Neuron (in vitro differentiated cells): ENCODE measurements at regions not wholly inside any gene's neighbourhood (a gene's known extent, or its start where the extent isn't known, plus 50 kb on each side); places are given as distances from the start of the nearest gene placed in this dataset.
"Not testable (repeated sequence)": the region's sequence is repeated elsewhere in the genome, so short reads cannot be mapped to it uniquely, and the experiment has no call there.

Source experiments
- H2AFZ ChIP-seq: one replicate; pipeline ENCODE4 v1.6.1; 2013; ENCODE audit warnings: low read depth, mild to moderate bottlenecking, inconsistent platforms, low read length, moderate library complexity
- H3K27me3 ChIP-seq: one replicate; pipeline ENCODE4 v1.6.1; 2013; ENCODE audit warnings: low read length; ENCODE audit not compliant: insufficient read depth
- H3K36me3 ChIP-seq: one replicate; pipeline ENCODE4 v1.6.1; 2013; ENCODE audit warnings: low read length; ENCODE audit not compliant: insufficient read depth
- H3K4me1 ChIP-seq: one replicate; pipeline ENCODE4 v1.6.1; 2013; ENCODE audit warnings: low read length; ENCODE audit not compliant: insufficient read depth
- H3K4me3 ChIP-seq: 2 replicates; pipeline ENCODE4 v1.5.1; 2013; ENCODE audit warnings: mild to moderate bottlenecking, low read length, moderate library complexity
- H3K9me3 ChIP-seq: one replicate; pipeline ENCODE4 v1.6.1; 2013; ENCODE audit warnings: low read length

- Histone ChIP-seq H3K4me1 (no peaks in the 10 kb centered on the region), H3K9me3 (no peaks in the 10 kb centered on the region), H2AFZ (no peak overlapping the region), H3K4me3 (no peak overlapping the region), H3K27me3 (no peaks in the 10 kb centered on the region), H3K36me3 (no peaks in the 10 kb centered on the region)
These were observed 108.5 kb downstream of the KCNK1 start for GRCh38 chr1:233722212-233722979.

GRCh38 chr1:233723387-233723786 is 109.5 kb downstream of the KCNK1 start:
- H2AFZ ChIP-seq = no peak overlapping the region
- H3K4me3 ChIP-seq = no peak overlapping the region
- no peaks in the 10 kb centered on the region for H3K27me3 ChIP-seq
- no peaks in the 10 kb centered on the region for H3K4me1 ChIP-seq
- no peaks in the 10 kb centered on the region for H3K36me3 ChIP-seq
- no peaks in the 10 kb centered on the region for H3K9me3 ChIP-seq

DNA sequence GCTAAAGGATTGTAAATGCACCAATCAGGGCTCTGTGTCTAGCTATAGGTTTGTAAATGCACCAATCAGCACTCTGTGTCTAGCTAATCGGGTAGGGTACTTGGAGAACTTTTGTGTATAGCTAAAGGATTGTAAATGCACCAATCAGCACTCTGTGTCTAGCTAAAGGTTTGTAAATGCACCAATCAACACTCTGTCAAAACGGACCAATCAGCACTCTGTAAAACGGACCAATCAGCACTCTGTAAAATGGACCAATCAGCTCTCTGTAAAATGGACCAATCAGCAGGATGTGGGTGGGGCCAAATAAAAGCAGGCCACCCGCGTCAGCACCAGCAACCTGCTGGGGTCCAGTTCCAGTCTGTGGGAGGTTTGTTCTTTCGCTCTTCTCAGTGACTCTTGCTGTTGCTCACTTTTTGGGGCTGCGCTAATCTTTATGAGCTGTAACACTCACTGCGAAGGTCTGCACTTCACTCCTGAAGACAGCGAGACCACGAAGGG is 110.3 kb downstream of the KCNK1 start:
- not testable (repeated sequence) for H3K4me1 ChIP-seq, H3K27me3 ChIP-seq, H3K9me3 ChIP-seq, H2AFZ ChIP-seq, H3K4me3 ChIP-seq, H3K36me3 ChIP-seq

- Histone ChIP-seq H3K4me3 (no peak overlapping the region), H3K27me3 (no peaks in the 10 kb centered on the region), H3K4me1 (no peaks in the 10 kb centered on the region), H2AFZ (no peak overlapping the region), H3K36me3 (no peaks in the 10 kb centered on the region), H3K9me3 (no peaks in the 10 kb centered on the region)
These were observed 111.5 kb downstream of the KCNK1 start for GRCh38 chr1:233725423-233725822.

GRCh38 chr1:233728721-233729120 is 114.8 kb downstream of the KCNK1 start:
- Histone ChIP-seq H2AFZ (no peak overlapping the region), H3K4me1 (no peaks in the 10 kb centered on the region), H3K27me3 (no peaks in the 10 kb centered on the region), H3K36me3 (no peaks in the 10 kb centered on the region), H3K9me3 (no peaks in the 10 kb centered on the region), H3K4me3 (no peak overlapping the region)

DNA sequence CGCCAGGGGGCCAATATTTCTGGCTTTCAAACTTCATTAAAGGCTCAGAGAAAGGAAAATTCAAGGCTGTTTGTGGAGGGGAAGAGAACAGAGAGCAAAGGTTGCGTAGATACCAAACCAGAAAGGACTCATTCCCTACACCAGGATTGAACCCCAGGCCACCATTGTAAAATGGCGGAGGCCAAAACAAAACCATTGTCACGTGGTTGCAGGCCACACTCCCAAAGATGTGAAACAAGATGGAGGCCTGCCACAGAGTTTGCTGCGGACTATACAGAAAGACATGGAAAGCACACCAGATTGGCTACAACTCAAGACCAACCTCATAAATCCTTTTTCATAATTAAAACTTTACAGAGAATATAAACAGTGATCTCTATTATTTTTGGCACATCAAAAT is 116.5 kb downstream of the KCNK1 start:
- no peaks in the 10 kb centered on the region for H3K36me3 ChIP-seq
- no peaks in the 10 kb centered on the region for H3K27me3 ChIP-seq
- no peak overlapping the region for H3K4me3 ChIP-seq
- peak overlapping the region; percentile 26 for H2AFZ ChIP-seq
- H3K9me3 ChIP-seq = no peaks in the 10 kb centered on the region
- no peaks in the 10 kb centered on the region for H3K4me1 ChIP-seq

- Histone ChIP-seq H3K9me3 (no peaks in the 10 kb centered on the region), H2AFZ (peak overlapping the region; percentile 26), H3K4me1 (no peaks in the 10 kb centered on the region), H3K27me3 (no peaks in the 10 kb centered on the region), H3K4me3 (no peak overlapping the region), H3K36me3 (no peaks in the 10 kb centered on the region)
These were observed 116.9 kb downstream of the KCNK1 start for GRCh38 chr1:233730809-233731208.

DNA sequence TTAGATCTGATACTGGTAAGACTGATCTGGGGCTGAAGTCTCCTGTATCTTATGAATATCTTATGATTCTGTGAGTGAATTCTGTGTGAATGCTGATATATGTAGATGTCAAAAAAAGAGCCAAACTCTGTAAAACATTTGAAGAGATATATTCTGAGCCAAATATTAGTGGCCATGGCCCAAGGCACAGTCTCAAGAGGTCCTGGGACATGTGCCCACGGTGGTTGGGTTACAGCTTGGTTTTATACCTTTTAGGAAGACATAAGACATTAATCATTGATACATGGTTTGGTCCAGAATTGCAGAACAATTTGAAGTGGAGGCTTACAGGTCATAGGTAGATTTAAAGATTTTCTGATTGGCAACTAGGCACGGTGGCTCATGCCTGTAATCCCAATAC is 118.3 kb downstream of the KCNK1 start:
- Histone ChIP-seq H3K9me3 (no peaks in the 10 kb centered on the region), H2AFZ (no peak overlapping the region), H3K36me3 (no peaks in the 10 kb centered on the region), H3K4me1 (no peaks in the 10 kb centered on the region), H3K27me3 (no peaks in the 10 kb centered on the region), H3K4me3 (no peak overlapping the region)

DNA sequence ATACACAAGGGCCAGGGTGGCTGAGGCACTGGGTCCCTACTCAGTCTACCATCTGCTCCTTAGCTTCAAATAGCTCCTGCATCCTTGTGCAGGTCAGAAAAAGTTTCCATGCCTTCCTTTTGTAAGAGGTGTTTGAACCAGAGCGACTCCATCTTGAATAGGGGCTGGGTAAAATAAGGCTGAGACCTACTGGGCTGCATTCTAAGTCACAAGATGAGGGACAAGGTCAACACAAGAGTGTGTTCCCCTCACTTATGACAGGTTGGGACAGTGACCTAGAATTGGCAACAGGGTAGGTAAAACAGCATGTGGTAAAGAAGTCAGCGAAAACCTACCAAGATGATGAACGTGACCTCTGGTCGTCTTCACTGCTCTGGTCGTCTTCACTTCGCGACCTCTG is 120.5 kb downstream of the KCNK1 start:
- Histone ChIP-seq H2AFZ (no peak overlapping the region), H3K4me3 (no peak overlapping the region), H3K4me1 (no peaks in the 10 kb centered on the region), H3K27me3 (no peaks in the 10 kb centered on the region), H3K9me3 (no peaks in the 10 kb centered on the region), H3K36me3 (no peaks in the 10 kb centered on the region)

GRCh38 chr1:233735331-233735730 is 121.4 kb downstream of the KCNK1 start:
- H3K9me3 ChIP-seq = no peaks in the 10 kb centered on the region
- no peak overlapping the region for H3K4me3 ChIP-seq
- no peaks in the 10 kb centered on the region for H3K4me1 ChIP-seq

DNA sequence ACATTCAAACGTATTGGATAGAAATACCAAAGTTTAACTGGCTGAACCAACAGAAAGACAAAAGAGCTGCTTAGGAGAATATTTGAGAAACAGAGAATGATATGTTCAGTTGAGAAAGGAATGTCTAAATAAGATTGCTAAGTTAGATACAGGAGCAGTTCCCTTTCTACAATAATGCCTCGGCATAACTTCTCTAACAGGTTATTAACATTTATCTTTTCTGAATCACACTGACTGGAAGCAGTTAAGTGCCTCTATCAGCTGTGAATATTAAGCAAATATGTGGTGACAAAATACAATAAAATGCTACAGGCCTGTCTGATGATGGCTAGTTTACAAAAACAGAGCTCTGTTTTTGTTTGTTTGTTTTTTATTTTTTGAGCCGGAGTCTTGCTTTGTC is 121.9 kb downstream of the KCNK1 start:
- Histone ChIP-seq H3K27me3 (no peaks in the 10 kb centered on the region), H3K36me3 (no peaks in the 10 kb centered on the region), H3K4me1 (no peaks in the 10 kb centered on the region), H3K9me3 (no peaks in the 10 kb centered on the region), H2AFZ (no peak overlapping the region), H3K4me3 (no peak overlapping the region)

More at GRCh38 chr1:233735331-233735730, 121.4 kb downstream of the KCNK1 start:
- no peaks in the 10 kb centered on the region for H3K27me3 ChIP-seq
- H2AFZ ChIP-seq = no peak overlapping the region
- no peaks in the 10 kb centered on the region for H3K36me3 ChIP-seq

DNA sequence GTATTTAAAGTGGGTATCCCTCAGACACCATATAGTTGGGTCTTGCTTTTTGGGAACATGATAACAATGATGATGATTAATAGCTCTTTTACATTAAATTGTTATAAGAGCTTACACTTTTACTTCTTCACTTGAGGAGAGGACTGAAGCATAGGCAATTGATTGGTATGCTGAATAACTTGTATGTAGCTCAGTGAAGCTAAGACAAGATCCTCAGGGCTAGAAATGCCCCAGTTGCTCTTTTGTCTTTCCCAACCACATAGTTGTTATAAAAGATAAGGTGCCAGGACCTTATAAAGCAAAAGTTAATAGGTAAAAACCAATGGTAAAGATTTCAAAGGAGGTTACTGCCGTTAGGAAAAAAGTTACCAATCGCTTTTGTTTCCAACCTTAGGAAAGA is 123.4 kb downstream of the KCNK1 start:
- Histone ChIP-seq H3K36me3 (no peaks in the 10 kb centered on the region), H3K4me3 (no peak overlapping the region), H3K9me3 (no peaks in the 10 kb centered on the region), H3K27me3 (no peaks in the 10 kb centered on the region), H3K4me1 (no peaks in the 10 kb centered on the region), H2AFZ (no peak overlapping the region)

DNA sequence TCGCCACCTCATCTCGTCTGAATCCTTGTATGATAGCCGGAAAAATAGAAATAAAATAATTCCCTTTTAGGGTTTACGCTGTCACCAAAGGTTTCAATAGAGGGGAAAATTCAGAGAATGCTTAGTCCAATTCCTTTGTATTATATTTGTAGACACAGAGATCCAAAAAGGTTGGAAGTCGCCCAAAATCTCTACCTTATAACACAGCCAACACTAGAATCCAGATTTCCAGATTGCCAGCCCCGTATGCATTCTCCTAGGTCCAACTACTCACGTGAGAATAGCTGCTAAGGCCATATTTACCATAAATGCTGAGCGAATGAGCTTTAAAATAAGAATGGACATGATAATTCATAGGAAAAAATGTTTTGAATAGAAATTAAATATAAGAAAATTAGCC is 124.5 kb downstream of the KCNK1 start:
- Histone ChIP-seq H3K9me3 (no peaks in the 10 kb centered on the region), H3K4me1 (no peaks in the 10 kb centered on the region), H3K36me3 (no peaks in the 10 kb centered on the region), H3K4me3 (no peak overlapping the region), H2AFZ (no peak overlapping the region), H3K27me3 (no peaks in the 10 kb centered on the region)

- Histone ChIP-seq H3K4me1 (no peaks in the 10 kb centered on the region), H2AFZ (no peak overlapping the region), H3K4me3 (no peak overlapping the region), H3K27me3 (no peaks in the 10 kb centered on the region), H3K36me3 (no peaks in the 10 kb centered on the region), H3K9me3 (no peaks in the 10 kb centered on the region)
These were observed 124.9 kb downstream of the KCNK1 start for GRCh38 chr1:233738850-233739249.
